NCI-H748 treated with DMSO at 0.1 percent for 48 hours (cell line): ENCODE measurements at regions not wholly inside any gene's neighbourhood (a gene's known extent, or its start where the extent isn't known, plus 50 kb on each side); places are given as distances from the start of the nearest gene placed in this dataset.
"Not testable (repeated sequence)": the region's sequence is repeated elsewhere in the genome, so short reads cannot be mapped to it uniquely, and the experiment has no call there.

Experiments
- DNase-seq: peaks from one replicate; lab custom pipeline; 2025; lab: John Stamatoyannopoulos, UW

GRCh38 chr5:98309785-98310598, 463.5 kb upstream of the RGMB start:
- no peak for DNase-seq

- no peak for DNase-seq
Observed at GRCh38 chr5:98314292-98314691, 459.2 kb upstream of the RGMB start.

- no peak for DNase-seq
Observed at GRCh38 chr5:98318386-98318785, 455.1 kb upstream of the RGMB start.

- DNase-seq = no peak
Observed at GRCh38 chr5:98319299-98320011, 454.0 kb upstream of the RGMB start.

- DNase-seq = no peak
Observed at GRCh38 chr5:98320343-98320742, 453.1 kb upstream of the RGMB start.

- no peak for DNase-seq
Observed at GRCh38 chr5:98321361-98321760, 452.1 kb upstream of the RGMB start.

GRCh38 chr5:98325187-98325586, 448.3 kb upstream of the RGMB start:
- not testable (repeated sequence) for DNase-seq

GRCh38 chr5:98328015-98328414, 445.4 kb upstream of the RGMB start:
- DNase-seq = no peak

- no peak for DNase-seq
Observed at GRCh38 chr5:98330871-98331270, 442.6 kb upstream of the RGMB start.

- no peak for DNase-seq
Observed at GRCh38 chr5:98333921-98334320, 439.5 kb upstream of the RGMB start.

- DNase-seq = no peak
Observed at GRCh38 chr5:98334946-98335345, 438.5 kb upstream of the RGMB start.

GRCh38 chr5:98339141-98339848, 434.2 kb upstream of the RGMB start:
- DNase-seq = no peak

GRCh38 chr5:98341038-98342032, 432.1 kb upstream of the RGMB start:
- no peak for DNase-seq

GRCh38 chr5:98342958-98343660, 430.4 kb upstream of the RGMB start:
- DNase-seq = not testable (repeated sequence)

GRCh38 chr5:98349251-98349989, 424.0 kb upstream of the RGMB start:
- no peak for DNase-seq

- DNase-seq = no peak
Observed at GRCh38 chr5:98349990-98350365, 423.5 kb upstream of the RGMB start.

- DNase-seq = no peak
Observed at GRCh38 chr5:98354922-98355321, 418.5 kb upstream of the RGMB start.

- no peak for DNase-seq
Observed at GRCh38 chr5:98360548-98360947, 412.9 kb upstream of the RGMB start.

- DNase-seq = no peak
Observed at GRCh38 chr5:98363157-98363556, 410.3 kb upstream of the RGMB start.

- DNase-seq = no peak
Observed at GRCh38 chr5:98364549-98364948, 408.9 kb upstream of the RGMB start.
